ENCODE measurements at regions not wholly inside any gene's neighbourhood (a gene's known extent, or its start where the extent isn't known, plus 50 kb on each side); places are given as distances from the start of the nearest gene placed in this dataset.

GRCh38 chr10:2927958-2928840 is 139.1 kb upstream of the PFKP start:
- peak overlapping the region; percentile 32; the same call in 1 of the 2 replicates for H2BK120ac ChIP-seq (ENCODE audit: low read depth, low read length)
- intact Hi-C loops (cut with micrococcal nuclease) (loop anchor here (1.0 to 10.0 kb wide), 4 partner anchors 50 to 1813 kb away; no protein-coding TSS in a partner anchor), dilution Hi-C loops (cut with HindIII; ENCODE audit: low sequenced_read_pairs, unreplicated experiment) (loop anchor here (25.0 kb wide), 1 partner anchor 109 kb away; no protein-coding TSS in a partner anchor), in situ Hi-C loops (cut with MboI; ENCODE audit: low sequenced_read_pairs) (no loop called here)
- no peak overlapping the region for H3K4me3 ChIP-seq (ENCODE audit: insufficient read depth, low read depth, low read length)
- H3K56ac ChIP-seq (ENCODE audit: extremely low read depth, insufficient read depth, low read length): no peak overlapping the region
- ChIA-PET POLR2A (ENCODE audit: unreplicated experiment) (no interaction called here), CTCF (interaction anchor here (0.5 to 2.0 kb wide), 13 partner anchors 9 to 1979 kb away, joined by 3 to 38 read pairs (median 3); no protein-coding TSS in a partner anchor)
- no peak overlapping the region for H4K8ac ChIP-seq (ENCODE audit: low read depth in 2 of 2, low read length in 2 of 2)
- H2BK20ac ChIP-seq (ENCODE audit: low read depth, low read length): peak overlapping the region; percentile 75; the same call in 1 of the 2 replicates
- H2AK9ac ChIP-seq (replicated peaks; ENCODE audit: low read depth, low read length, poor library complexity): peak overlapping the region; percentile 66
- peaks cover 2% of the 10 kb centered on the region; the same call in 1 of the 2 replicates for H3K27me3 ChIP-seq (ENCODE audit: control insufficient read depth, insufficient read depth, low read length)
- H4K91ac ChIP-seq (ENCODE audit: insufficient read depth, low read depth, low read length): no peak overlapping the region
- H2AFZ ChIP-seq (replicated peaks; ENCODE audit: low read length, poor library complexity): peak overlapping the region; percentile 84
- H3K79me1 ChIP-seq (ENCODE audit: low read depth in 1 of 2, low read length in 2 of 2): no peaks in the 10 kb centered on the region
- no peaks in the 10 kb centered on the region for H4K20me1 ChIP-seq (ENCODE audit: insufficient read depth, low read length)
- no peak overlapping the region for H3K14ac ChIP-seq (replicated peaks; ENCODE audit: low read depth, low read length)
- H3K27ac ChIP-seq (ENCODE audit: insufficient read depth, low read length): no peak overlapping the region
- ATAC-seq (ENCODE audit: low read depth) (peak; percentile 90), DNase-seq (peak; percentile 64)
- H3K9ac ChIP-seq (ENCODE audit: low read depth, low read length): no peak overlapping the region
- H2BK5ac ChIP-seq (ENCODE audit: low read depth, low read length, poor library complexity, severe bottlenecking): no peak overlapping the region
- H3K4me1 ChIP-seq (ENCODE audit: control insufficient read depth, insufficient read depth, low read length): 0 out of 2 replicates have a peak, but pooled peaks cover 1% of the 10 kb centered on the region
- no peaks in the 10 kb centered on the region for H3K9me3 ChIP-seq (ENCODE audit: control insufficient read depth, insufficient read depth, low read length)
- H2AK5ac ChIP-seq (ENCODE audit: low read depth, low read length): no peak overlapping the region
- H3K4me2 ChIP-seq (ENCODE audit: low read depth, low read length): peak overlapping the region; percentile 74
- no peak overlapping the region for H3K18ac ChIP-seq (ENCODE audit: low read depth, low read length)
- WGBS, 2 experiments (ENCODE audit: extremely low coverage in 2 of 2, insufficient read length in 1 of 2): 20% methylated on average over 2 of the region's 15 CpGs; no CpG with 5 or more reads in 1 of the 2 experiments
- no TSS peak for BruUV-seq (replicated peaks)
- no peaks in the 10 kb centered on the region; the same call in 1 of the 2 replicates for H3K9me1 ChIP-seq (ENCODE audit: insufficient read depth, low read length)
- no peak overlapping the region for H2BK15ac ChIP-seq (ENCODE audit: low read depth, low read length)
- H3K23ac ChIP-seq (ENCODE audit: low read depth, low read length): no peak overlapping the region
- TF ChIP-seq RCOR1 (IDR thresholded peaks at IDR 0.05; ENCODE audit: insufficient replicate concordance, low read length) (no peak), RAD21 (IDR thresholded peaks at IDR 0.05; ENCODE audit: low read length) (peak; percentile 86), CTCF (conservative IDR thresholded peaks at IDR 0.05; ENCODE audit: low read depth, low read length) (peak; percentile 83), SMC3 (IDR thresholded peaks at IDR 0.05; ENCODE audit: low read depth, low read length) (peak; percentile 89)
- no peak overlapping the region; the same call in 1 of the 2 replicates for H3K4ac ChIP-seq (ENCODE audit: low read depth, low read length)
- H3K36me3 ChIP-seq (ENCODE audit: control insufficient read depth, insufficient read depth, low read length): no peaks in the 10 kb centered on the region
- no peak overlapping the region for H4K5ac ChIP-seq (ENCODE audit: low read depth, low read length)
